ENCODE measurements at regions not wholly inside any gene's neighbourhood (a gene's known extent, or its start where the extent isn't known, plus 50 kb on each side); places are given as distances from the start of the nearest gene placed in this dataset.

GRCh38 chr3:188084752-188085583, 69.0 kb upstream of the LPP start:
- H3K9me3 ChIP-seq (ENCODE audit: control insufficient read depth in 4 of 4, low read length in 3 of 4) = no peaks in the 10 kb centered on the region
- TF ChIP-seq GABPA (IDR thresholded peaks at IDR 0.05 in 1 of 2, conservative IDR thresholded peaks at IDR 0.05 in 1 of 2) (no peak), MAX (IDR thresholded peaks at IDR 0.05) (no peak), NR2F2 (IDR thresholded peaks at IDR 0.05) (no peak), SP1 (IDR thresholded peaks at IDR 0.05) (no peak), CTCF (IDR thresholded peaks at IDR 0.05; ENCODE audit: low read depth, low read length, missing input control) (no peak), ZBTB33 (IDR thresholded peaks at IDR 0.05) (no peak), HNF4G (IDR thresholded peaks at IDR 0.05) (no peak), ATF3 (IDR thresholded peaks at IDR 0.05) (no peak), HNF4A (conservative IDR thresholded peaks at IDR 0.05) (no peak), RAD21 (IDR thresholded peaks at IDR 0.05) (no peak), FOXA1 (IDR thresholded peaks at IDR 0.05) (no peak), RXRA (IDR thresholded peaks at IDR 0.05) (no peak), EGR1 (IDR thresholded peaks at IDR 0.05; ENCODE audit: low read depth in 2 of 2) (no peak), JUND (IDR thresholded peaks at IDR 0.05) (no peak)
- H3K27ac ChIP-seq (ENCODE audit: low read depth in 1 of 2, low read length in 2 of 2) = no peak overlapping the region
- no peak overlapping the region for H3K4me3 ChIP-seq (ENCODE audit: low read depth in 1 of 3, low read length in 3 of 3)
- H3K27me3 ChIP-seq (ENCODE audit: control insufficient read depth in 4 of 4, insufficient read depth in 4 of 4, low read length in 3 of 4) = no peaks in the 10 kb centered on the region
- no peak overlapping the region for H3K9ac ChIP-seq (ENCODE audit: low read depth in 1 of 2, low read length in 2 of 2)
- WGBS = 92% methylated on average over 8 of the region's 8 CpGs
- H3K36me3 ChIP-seq (ENCODE audit: control insufficient read depth in 4 of 4, insufficient read depth in 3 of 4, low read depth in 1 of 4, low read length in 3 of 4) = no peaks in the 10 kb centered on the region
- H3K4me1 ChIP-seq (ENCODE audit: control insufficient read depth in 4 of 4, insufficient read depth in 4 of 4, low read length in 3 of 4) = no peaks in the 10 kb centered on the region
- no peak for DNase-seq (ENCODE audit: low spot score)

GRCh38 chr3:188085584-188086560, 68.1 kb upstream of the LPP start:
- no peak for DNase-seq (ENCODE audit: low spot score)
- H3K36me3 ChIP-seq (ENCODE audit: control insufficient read depth in 4 of 4, insufficient read depth in 3 of 4, low read depth in 1 of 4, low read length in 3 of 4) = no peaks in the 10 kb centered on the region
- no peak overlapping the region for H3K4me3 ChIP-seq (ENCODE audit: low read depth in 1 of 3, low read length in 3 of 3)
- 86% methylated on average over 10 of the region's 10 CpGs for WGBS
- TF ChIP-seq HNF4G (IDR thresholded peaks at IDR 0.05) (no peak), SP1 (IDR thresholded peaks at IDR 0.05) (no peak), FOXA2 (IDR thresholded peaks at IDR 0.05) (no peak), NR2F2 (IDR thresholded peaks at IDR 0.05) (no peak), YY1 (IDR thresholded peaks at IDR 0.05) (no peak), TAF1 (conservative IDR thresholded peaks at IDR 0.05) (no peak), FOXA1 (IDR thresholded peaks at IDR 0.05) (no peak), GABPA (IDR thresholded peaks at IDR 0.05 in 1 of 2, conservative IDR thresholded peaks at IDR 0.05 in 1 of 2) (no peak), MAX (IDR thresholded peaks at IDR 0.05) (no peak), EGR1 (IDR thresholded peaks at IDR 0.05; ENCODE audit: low read depth in 2 of 2) (no peak), ZBTB33 (IDR thresholded peaks at IDR 0.05) (no peak), CTCF (IDR thresholded peaks at IDR 0.05; ENCODE audit: low read depth, low read length, missing input control) (no peak)
- no peaks in the 10 kb centered on the region for H3K27me3 ChIP-seq (ENCODE audit: control insufficient read depth in 4 of 4, insufficient read depth in 4 of 4, low read length in 3 of 4)
- H3K9ac ChIP-seq (ENCODE audit: low read depth in 1 of 2, low read length in 2 of 2) = no peak overlapping the region
- no peak overlapping the region for H3K27ac ChIP-seq (ENCODE audit: low read depth in 1 of 2, low read length in 2 of 2)
- H3K4me1 ChIP-seq (ENCODE audit: control insufficient read depth in 4 of 4, insufficient read depth in 4 of 4, low read length in 3 of 4) = no peaks in the 10 kb centered on the region
- no peaks in the 10 kb centered on the region for H3K9me3 ChIP-seq (ENCODE audit: control insufficient read depth in 4 of 4, low read length in 3 of 4)

Measured in liver (tissue), 8 donors.